GM19463 (cell line): ENCODE measurements at regions not wholly inside any gene's neighbourhood (a gene's known extent, or its start where the extent isn't known, plus 50 kb on each side); places are given as distances from the start of the nearest gene placed in this dataset.
"Not testable (repeated sequence)": the region's sequence is repeated elsewhere in the genome, so short reads cannot be mapped to it uniquely, and the experiment has no call there.

Source experiments
- ATAC-seq: cut with Tn5 transposase; IDR thresholded peaks from one replicate; pipeline ENCODE4 v1.9.1; 2021; ENCODE audit warnings: mild to moderate bottlenecking, moderate library complexity; ENCODE audit not compliant: unreplicated experiment

- not testable (repeated sequence) for ATAC-seq
Observed at GRCh38 chr9:62145648-62146047, 955.8 kb downstream of the SPATA31A7 start.
